ENCODE measurements at regions not wholly inside any gene's neighbourhood (a gene's known extent, or its start where the extent isn't known, plus 50 kb on each side); places are given as distances from the start of the nearest gene placed in this dataset.
"Not testable (repeated sequence)": the region's sequence is repeated elsewhere in the genome, so short reads cannot be mapped to it uniquely, and the experiment has no call there.

- DNase-seq, H3K9me3 ChIP-seq: not testable (repeated sequence)
Measured at GRCh38 chr9:42341860-42342259, 158.4 kb downstream of the SPATA31A6 start.

DNA sequence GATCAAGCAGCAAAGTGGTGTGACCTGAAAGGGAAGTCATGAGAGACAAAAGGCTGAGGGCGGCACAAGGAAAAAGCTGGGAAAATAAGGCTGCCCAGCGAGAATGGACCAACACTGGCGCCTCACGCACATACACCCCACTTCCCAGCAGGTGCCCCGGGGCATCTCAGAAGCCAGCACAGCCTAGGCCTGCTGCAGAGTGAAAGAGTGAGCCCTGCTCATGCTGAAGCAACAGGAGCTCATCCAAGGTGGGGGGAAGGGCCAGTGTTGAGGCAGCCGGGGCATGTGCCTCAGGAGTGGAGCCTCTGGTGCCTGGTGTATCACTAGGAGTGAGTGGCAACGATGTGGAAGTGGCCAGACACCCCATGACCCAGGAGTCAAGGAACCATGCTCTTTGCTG lies 158.8 kb downstream of the SPATA31A6 start:
- H3K4me3 ChIP-seq = not testable (repeated sequence)

More at GRCh38 chr9:42341860-42342259, 158.4 kb downstream of the SPATA31A6 start:
- not testable (repeated sequence) for H3K27ac ChIP-seq, H3K36me3 ChIP-seq, H3K4me1 ChIP-seq, H3K4me3 ChIP-seq, H3K27me3 ChIP-seq

GRCh38 chr9:42344508-42344907 lies 161.0 kb downstream of the SPATA31A6 start:
- H3K27ac ChIP-seq, H3K9me3 ChIP-seq, DNase-seq, H3K27me3 ChIP-seq, H3K4me1 ChIP-seq, H3K4me3 ChIP-seq, H3K36me3 ChIP-seq: not testable (repeated sequence)

More for the DNA sequence above, 158.8 kb downstream of the SPATA31A6 start:
- not testable (repeated sequence) for H3K36me3 ChIP-seq, H3K27me3 ChIP-seq, H3K27ac ChIP-seq, H3K4me1 ChIP-seq, H3K9me3 ChIP-seq, DNase-seq

DNA sequence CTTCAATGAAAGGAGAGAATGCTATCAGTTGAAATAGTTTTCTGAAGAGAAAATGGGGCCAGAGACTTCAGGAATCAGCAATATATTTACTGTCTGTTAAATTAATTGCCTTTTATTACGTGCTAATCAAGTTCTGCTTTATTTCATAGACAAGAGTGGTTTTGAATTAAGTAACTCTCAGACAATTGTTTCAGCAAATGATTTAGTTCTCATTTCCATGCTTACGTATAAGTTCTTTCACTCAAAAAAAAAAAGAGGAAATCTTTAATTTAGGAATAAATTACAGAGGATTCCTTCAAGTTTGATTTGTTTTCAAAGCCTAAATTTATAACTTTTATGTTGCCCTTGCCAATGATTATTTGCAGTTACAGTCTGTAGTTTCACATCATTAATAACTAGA lies 163.5 kb downstream of the SPATA31A6 start:
- not testable (repeated sequence) for H3K36me3 ChIP-seq, H3K27ac ChIP-seq, H3K27me3 ChIP-seq, H3K4me3 ChIP-seq, H3K9me3 ChIP-seq, DNase-seq, H3K4me1 ChIP-seq

- not testable (repeated sequence) for H3K27ac ChIP-seq, H3K4me1 ChIP-seq, H3K27me3 ChIP-seq, H3K4me3 ChIP-seq, H3K36me3 ChIP-seq, DNase-seq, H3K9me3 ChIP-seq
Measured at GRCh38 chr9:42349181-42349580, 165.7 kb downstream of the SPATA31A6 start.

GRCh38 chr9:42350412-42350811 lies 167.0 kb downstream of the SPATA31A6 start:
- H3K36me3 ChIP-seq, H3K27me3 ChIP-seq, DNase-seq, H3K9me3 ChIP-seq, H3K4me3 ChIP-seq, H3K27ac ChIP-seq, H3K4me1 ChIP-seq: not testable (repeated sequence)

DNA sequence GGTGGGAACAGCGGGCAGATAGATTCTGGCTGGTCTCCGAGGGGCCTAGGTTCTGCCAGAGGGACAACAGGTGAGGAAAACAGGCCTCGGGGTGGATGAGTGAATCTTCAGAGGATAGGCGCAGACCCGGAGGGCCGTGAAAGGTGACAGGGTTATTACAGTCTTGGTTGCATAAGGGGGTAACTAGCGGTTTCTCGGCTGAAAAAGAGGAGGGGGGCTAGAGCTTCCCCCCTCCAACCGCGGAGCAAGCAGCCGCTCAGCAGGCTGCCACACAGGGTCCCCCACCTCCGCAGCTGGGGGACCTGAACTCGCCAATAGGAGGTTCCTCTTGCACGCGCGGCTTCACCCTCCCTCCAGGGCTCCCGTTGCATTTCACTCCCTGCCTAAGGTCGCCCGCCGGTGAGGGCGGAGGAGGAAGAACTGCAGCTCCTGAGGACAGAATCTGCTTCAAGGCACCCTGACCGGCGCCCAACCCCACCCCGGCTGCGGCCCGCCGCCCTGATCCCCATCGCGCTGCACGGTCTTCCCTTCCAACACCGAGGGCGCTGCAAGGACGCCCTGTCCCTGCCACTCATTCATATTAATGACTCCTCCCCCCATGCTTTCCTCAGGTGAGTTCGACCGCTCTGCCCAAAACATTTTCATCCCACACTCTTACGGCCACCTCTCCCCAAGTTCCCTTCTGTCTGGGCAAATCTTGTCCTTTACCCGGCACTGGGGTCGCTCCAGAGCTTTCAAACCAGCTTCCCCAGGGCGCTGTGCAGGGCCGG lies 174.3 kb downstream of the SPATA31A6 start:
- not testable (repeated sequence) for H3K4me1 ChIP-seq, H3K27ac ChIP-seq, H3K4me3 ChIP-seq, H3K27me3 ChIP-seq, H3K9me3 ChIP-seq, H3K36me3 ChIP-seq, DNase-seq

DNA sequence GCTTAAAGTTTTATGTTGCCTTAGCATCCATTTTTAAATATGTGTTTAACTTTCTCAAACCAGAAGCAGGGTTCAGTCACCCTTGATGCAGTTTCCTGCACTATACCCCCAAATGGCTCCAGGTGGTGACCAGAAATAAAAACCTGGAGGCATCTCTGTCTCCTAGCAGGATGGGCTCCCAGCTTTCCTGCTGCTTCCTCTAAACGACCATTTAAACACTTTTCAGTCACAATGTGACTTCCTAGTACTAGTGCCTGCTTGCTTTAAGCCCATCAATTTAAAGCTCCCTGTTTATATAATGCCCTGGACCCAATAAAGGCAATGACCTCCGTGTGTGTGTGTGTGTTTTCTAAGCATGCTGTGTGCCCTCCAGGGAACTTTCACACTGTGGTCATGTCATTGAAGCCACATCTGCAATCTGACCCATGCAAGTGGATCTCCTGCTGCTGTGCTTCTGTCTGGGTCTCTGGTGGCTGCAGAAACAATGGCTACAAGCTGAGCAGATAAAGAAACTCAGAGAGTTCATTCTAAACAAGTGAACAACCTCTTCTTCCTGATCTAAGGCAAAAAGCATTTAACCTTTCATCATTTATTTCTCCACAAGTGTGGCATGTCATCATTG lies 175.3 kb downstream of the SPATA31A6 start:
- not testable (repeated sequence) for H3K4me3 ChIP-seq, H3K27ac ChIP-seq, H3K27me3 ChIP-seq, H3K9me3 ChIP-seq, H3K4me1 ChIP-seq, DNase-seq, H3K36me3 ChIP-seq

DNA sequence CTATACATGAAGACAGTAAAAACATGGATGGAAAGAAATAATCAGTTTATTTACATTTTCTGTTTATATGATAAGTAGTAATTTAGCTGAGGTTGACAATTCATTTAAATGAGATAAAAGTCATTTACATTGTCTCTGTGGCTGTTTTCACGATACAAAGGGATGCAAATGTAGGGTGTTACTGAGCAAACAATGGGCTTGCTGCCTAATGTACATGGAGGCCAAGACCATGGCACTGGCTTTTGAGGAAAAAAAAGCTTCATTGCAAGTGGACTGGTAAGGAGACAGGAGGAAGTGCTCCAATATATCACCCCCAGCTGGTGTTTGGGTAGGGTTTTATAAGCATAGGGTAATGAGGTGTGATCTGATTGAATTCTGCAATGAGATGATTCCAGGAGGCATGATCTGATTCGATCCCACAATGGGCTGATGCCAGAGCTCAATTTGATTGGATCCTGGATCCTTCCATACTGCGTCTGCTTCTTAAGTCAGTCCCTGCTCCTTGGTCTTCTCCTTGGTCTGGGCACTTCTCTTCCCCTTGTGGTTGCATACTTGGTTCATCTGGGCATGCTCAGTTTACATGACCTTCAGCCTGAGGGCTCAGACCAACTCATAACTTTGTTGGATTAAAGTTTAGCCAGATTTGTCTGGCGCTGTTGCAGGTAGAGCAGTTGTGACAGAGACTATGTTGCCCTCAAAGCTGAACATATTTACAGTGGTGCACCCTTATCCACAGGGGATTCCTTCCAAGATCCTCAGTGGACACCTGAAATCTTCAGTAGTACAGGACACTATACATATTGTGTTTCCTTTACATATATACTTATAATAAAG lies 181.2 kb downstream of the SPATA31A6 start:
- H3K36me3 ChIP-seq, H3K27ac ChIP-seq, H3K27me3 ChIP-seq, H3K4me3 ChIP-seq, H3K9me3 ChIP-seq, DNase-seq, H3K4me1 ChIP-seq: not testable (repeated sequence)

DNA sequence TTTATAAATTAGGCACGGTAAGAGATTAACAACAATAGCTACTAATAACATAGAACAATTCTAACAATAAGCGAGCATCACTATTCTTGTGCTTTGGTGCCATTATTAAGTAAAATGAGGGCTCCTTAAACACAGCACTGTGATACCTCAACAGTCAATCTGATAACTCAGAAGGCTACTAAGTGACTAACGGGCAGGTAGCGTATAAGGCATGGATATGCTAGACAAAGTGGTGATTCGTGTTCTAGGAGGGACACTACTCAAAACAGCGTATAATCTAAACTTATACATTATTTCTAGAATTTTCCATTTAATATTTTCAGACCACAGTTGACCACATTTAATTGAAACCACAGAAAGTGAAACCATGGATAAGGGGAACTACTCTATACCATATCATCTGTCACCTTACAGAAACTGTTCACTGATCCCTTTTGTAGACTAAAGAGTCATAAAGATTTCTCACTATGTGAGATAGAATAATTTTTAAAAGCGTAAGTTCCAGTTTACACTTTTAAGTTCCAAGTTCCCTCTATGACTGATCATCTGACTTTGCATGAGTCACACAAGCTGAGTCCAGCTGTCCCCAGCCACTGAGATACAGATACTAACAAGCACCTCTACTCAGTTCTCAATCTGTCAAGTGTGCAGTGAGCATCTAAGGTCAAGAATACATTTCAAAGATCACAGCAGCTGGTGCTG lies 181.9 kb downstream of the SPATA31A6 start:
- not testable (repeated sequence) for DNase-seq, H3K9me3 ChIP-seq

DNA sequence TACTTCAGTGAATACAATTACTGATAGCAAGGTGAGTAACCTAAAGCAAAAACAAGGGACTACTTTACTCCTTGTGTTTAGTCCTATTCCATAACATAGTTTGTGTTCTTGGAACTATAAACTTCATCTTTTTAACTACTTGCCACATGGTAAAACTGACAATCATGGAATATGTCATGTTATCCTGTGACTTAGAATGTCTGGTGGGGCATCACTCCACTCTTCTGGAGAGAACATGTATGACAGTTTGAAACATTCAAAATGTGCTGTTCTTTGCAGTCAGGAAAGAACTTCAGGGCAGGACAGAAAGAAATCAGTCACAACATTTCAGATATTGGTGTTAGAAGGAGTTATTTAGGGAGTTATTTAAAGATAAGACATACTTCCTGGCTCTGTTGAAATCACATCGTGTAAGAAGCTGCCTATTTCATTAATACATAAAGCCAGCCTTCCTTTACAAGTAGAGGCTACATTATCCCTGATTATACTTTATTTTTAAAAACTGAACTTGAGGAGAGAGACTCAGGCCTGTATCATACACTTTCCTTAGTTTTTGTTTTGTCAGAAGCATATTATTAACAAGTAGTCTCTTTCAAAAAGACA lies 184.9 kb downstream of the SPATA31A6 start:
- not testable (repeated sequence) for H3K4me1 ChIP-seq

More for the DNA sequence above, 181.9 kb downstream of the SPATA31A6 start:
- not testable (repeated sequence) for H3K27me3 ChIP-seq, H3K27ac ChIP-seq, H3K36me3 ChIP-seq, H3K4me3 ChIP-seq, H3K4me1 ChIP-seq

DNA sequence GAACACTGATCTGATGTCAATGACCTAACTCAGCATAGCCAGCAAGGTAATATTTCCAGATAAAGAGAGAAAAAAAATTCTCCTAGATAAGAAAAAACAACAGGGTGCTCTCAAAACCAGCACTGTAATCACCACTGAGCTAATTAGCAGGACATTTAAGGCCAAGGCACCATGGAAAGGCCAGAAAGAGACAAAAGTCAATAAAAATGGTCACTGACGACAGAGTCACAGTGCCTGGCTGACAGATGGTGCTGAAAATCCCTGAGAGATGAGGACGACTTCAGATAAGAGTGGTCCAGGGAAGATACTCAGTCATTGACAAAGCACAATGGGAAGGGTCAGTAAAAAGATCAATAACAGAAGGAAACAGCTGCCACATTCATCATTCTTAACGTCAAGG lies 186.7 kb downstream of the SPATA31A6 start:
- H3K27ac ChIP-seq, H3K4me1 ChIP-seq, H3K27me3 ChIP-seq, DNase-seq, H3K36me3 ChIP-seq, H3K9me3 ChIP-seq, H3K4me3 ChIP-seq: not testable (repeated sequence)

More for the DNA sequence above, 184.9 kb downstream of the SPATA31A6 start:
- not testable (repeated sequence) for H3K27me3 ChIP-seq, DNase-seq, H3K36me3 ChIP-seq, H3K4me3 ChIP-seq, H3K27ac ChIP-seq, H3K9me3 ChIP-seq

DNA sequence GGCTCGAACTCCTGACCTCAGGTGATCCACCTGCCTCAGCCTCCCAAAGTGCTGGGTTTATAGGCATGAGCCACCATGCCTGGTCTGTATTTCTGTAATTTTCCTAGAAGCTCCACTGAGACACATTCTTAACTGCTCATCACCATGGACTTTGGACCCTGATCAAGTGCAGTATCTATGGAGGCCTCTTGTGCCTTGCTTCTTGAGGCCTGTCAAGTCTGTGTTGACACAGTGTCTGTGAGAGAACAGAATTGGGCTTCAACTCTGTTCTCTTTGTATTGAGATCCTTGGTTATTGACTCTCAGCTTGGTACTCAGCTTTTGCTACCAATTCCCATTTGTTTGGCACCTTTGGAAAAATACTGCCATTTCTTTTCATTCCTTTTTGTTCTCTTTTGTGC lies 188.0 kb downstream of the SPATA31A6 start:
- not testable (repeated sequence) for H3K27me3 ChIP-seq, DNase-seq, H3K4me1 ChIP-seq

More for the DNA sequence above, 188.0 kb downstream of the SPATA31A6 start:
- not testable (repeated sequence) for H3K27ac ChIP-seq, H3K4me3 ChIP-seq, H3K9me3 ChIP-seq, H3K36me3 ChIP-seq

Measured in Peyer's patch (tissue), 4 donors.